Loucy (cell line): ENCODE measurements at regions not wholly inside any gene's neighbourhood (a gene's known extent, or its start where the extent isn't known, plus 50 kb on each side); places are given as distances from the start of the nearest gene placed in this dataset.

ENCODE experiments used
- H2AFZ ChIP-seq: fragments of 200-600 bp; sonication (generic); 2 replicates; pipeline ENCODE4 v1.6.0; 2016; ENCODE audit warnings: antibody characterized with exemption, mild to moderate bottlenecking, low read length, moderate library complexity
- H3F3A ChIP-seq: fragments of 200-600 bp; 2 replicates; pipeline ENCODE4 v1.6.0; 2016; ENCODE audit warnings: antibody characterized with exemption, low read depth, mild to moderate bottlenecking
- H3K27me3 ChIP-seq: fragments of 200-600 bp; sonication (generic); 2 replicates; pipeline ENCODE4 v1.6.1; 2014; ENCODE audit warnings: low read length, mild to moderate bottlenecking; ENCODE audit not compliant: insufficient read depth, poor library complexity, severe bottlenecking
- H3K36me3 ChIP-seq: fragments of 200-600 bp; sonication (generic); 2 replicates; pipeline ENCODE4 v1.6.1; 2016; ENCODE audit warnings: low read length; ENCODE audit not compliant: insufficient read depth
- H3K4me1 ChIP-seq: fragments of 200-600 bp; sonication (generic); 2 replicates; pipeline ENCODE4 v1.5.1; 2014; ENCODE audit warnings: low read length, mild to moderate bottlenecking; ENCODE audit not compliant: insufficient read depth, poor library complexity, severe bottlenecking
- H3K4me2 ChIP-seq: fragments of 200-600 bp; sonication (generic); 2 replicates; pipeline ENCODE4 v1.6.0; 2014; ENCODE audit warnings: antibody characterized with exemption, low read length, low read depth, mild to moderate bottlenecking; ENCODE audit not compliant: poor library complexity, severe bottlenecking
- H3K4me3 ChIP-seq: fragments of 200-600 bp; sonication (generic); 2 replicates; pipeline ENCODE4 v1.5.1; 2014; ENCODE audit warnings: low read length, mild to moderate bottlenecking, mixed read lengths; ENCODE audit not compliant: poor library complexity, severe bottlenecking
- H3K79me2 ChIP-seq: fragments of 200-600 bp; sonication (generic); 2 replicates; pipeline ENCODE4 v1.6.1; 2014; ENCODE audit warnings: low read length; ENCODE audit not compliant: insufficient read depth
- H3K9ac ChIP-seq: fragments of 200-600 bp; sonication (generic); 2 replicates; pipeline ENCODE4 v1.6.0; 2014; ENCODE audit warnings: mild to moderate bottlenecking, low read depth, low read length, moderate library complexity; ENCODE audit not compliant: poor library complexity, severe bottlenecking
- H3K9me2 ChIP-seq: fragments of 200-600 bp; sonication (generic); replicated peaks from 2 replicates; pipeline ENCODE4 v1.6.1; 2016; ENCODE audit warnings: low read depth, low read length, mixed read lengths
- H3K9me3 ChIP-seq: fragments of 200-600 bp; sonication (generic); 2 replicates; pipeline ENCODE4 v1.6.1; 2014; ENCODE audit warnings: mild to moderate bottlenecking, antibody characterized with exemption, low read length, low read depth; ENCODE audit not compliant: insufficient read depth
- H4K20me1 ChIP-seq: fragments of 200-600 bp; sonication (generic); 2 replicates; pipeline ENCODE4 v1.6.0; 2014; ENCODE audit warnings: antibody characterized with exemption, low read length, mild to moderate bottlenecking; ENCODE audit not compliant: insufficient read depth, poor library complexity, severe bottlenecking
- CTCF ChIP-seq: fragments of 200-600 bp; sonication (generic); conservative IDR thresholded peaks from 2 replicates; pipeline ENCODE4 v1.5.1; 2014; ENCODE audit warnings: mild to moderate bottlenecking, antibody characterized with exemption, low read length
- EZH2phosphoT487 ChIP-seq: fragments of 200-600 bp; IDR thresholded peaks from 2 replicates; pipeline ENCODE4 v1.6.1; 2018; ENCODE audit warnings: antibody characterized with exemption, mild to moderate bottlenecking, moderate library complexity, borderline replicate concordance

DNA sequence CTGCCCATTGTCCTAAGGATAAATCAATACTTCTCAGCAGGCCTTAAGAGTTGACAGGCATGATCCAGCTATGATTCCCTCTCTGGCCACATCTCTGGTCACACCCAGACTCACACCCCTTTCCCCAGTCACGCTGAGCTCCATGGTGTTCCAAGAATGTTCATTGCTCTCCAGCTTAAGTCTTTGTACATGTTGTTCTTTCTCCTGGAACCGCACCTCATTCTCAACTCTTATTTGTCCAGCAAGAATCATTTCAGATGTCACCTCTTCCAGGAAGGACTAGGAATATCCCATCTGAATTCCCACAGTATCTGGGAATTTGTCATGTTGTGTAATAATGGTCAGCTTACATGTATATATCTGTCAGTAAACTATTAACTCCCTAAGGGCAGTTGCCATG is 118.3 kb upstream of the GALNT15 start:
- H3K27me3 ChIP-seq: no peaks in the 10 kb centered on the region
- no peak overlapping the region for H2AFZ ChIP-seq
- no peak overlapping the region for H3K4me3 ChIP-seq
- H3K9me2 ChIP-seq: no peaks in the 10 kb centered on the region
- no peak overlapping the region for H3K9ac ChIP-seq
- H3K9me3 ChIP-seq: no peaks in the 10 kb centered on the region
- TF ChIP-seq CTCF: no peak
- H3K36me3 ChIP-seq: no peaks in the 10 kb centered on the region
- H3K4me1 ChIP-seq: no peaks in the 10 kb centered on the region
- no peak overlapping the region for H3K4me2 ChIP-seq
- no peaks in the 10 kb centered on the region for H4K20me1 ChIP-seq
- H3K79me2 ChIP-seq: no peaks in the 10 kb centered on the region
- no peaks in the 10 kb centered on the region for H3F3A ChIP-seq

DNA sequence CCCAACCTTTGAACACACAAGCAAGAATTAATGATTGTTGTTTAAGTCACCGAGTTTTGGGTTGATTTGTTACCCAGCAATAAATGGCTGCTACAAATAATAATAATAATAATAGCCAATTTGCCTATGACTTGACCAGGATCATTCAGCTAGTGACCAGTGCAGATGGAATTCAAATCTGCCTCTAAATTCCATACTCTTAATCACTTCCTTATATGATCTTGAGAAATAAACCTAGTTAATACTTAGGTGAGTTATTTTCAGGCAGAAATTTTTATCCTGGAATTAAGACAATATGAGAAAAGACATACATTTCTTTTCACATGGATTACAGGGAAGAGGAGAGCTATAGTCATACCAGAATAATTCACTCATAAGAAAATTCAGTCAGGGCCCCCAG is 116.0 kb upstream of the GALNT15 start:
- H3K9me2 ChIP-seq: no peaks in the 10 kb centered on the region
- H2AFZ ChIP-seq: no peak overlapping the region
- no peak overlapping the region for H3K4me3 ChIP-seq
- H3K4me1 ChIP-seq: no peaks in the 10 kb centered on the region
- H3K36me3 ChIP-seq: no peaks in the 10 kb centered on the region
- H3F3A ChIP-seq: no peaks in the 10 kb centered on the region
- no peak overlapping the region for H3K4me2 ChIP-seq
- H3K9ac ChIP-seq: no peak overlapping the region
- no peaks in the 10 kb centered on the region for H3K9me3 ChIP-seq
- no peaks in the 10 kb centered on the region for H3K27me3 ChIP-seq
- TF ChIP-seq EZH2phosphoT487 (no peak), CTCF (no peak)
- no peaks in the 10 kb centered on the region for H4K20me1 ChIP-seq
- H3K79me2 ChIP-seq: no peaks in the 10 kb centered on the region

- TF ChIP-seq EZH2phosphoT487 (no peak), CTCF (no peak)
- Histone ChIP-seq H3K9me3 (no peaks in the 10 kb centered on the region), H3K27me3 (no peaks in the 10 kb centered on the region), H3K9ac (no peak overlapping the region), H3F3A (no peaks in the 10 kb centered on the region), H3K4me3 (no peak overlapping the region), H3K4me2 (no peak overlapping the region), H3K4me1 (no peaks in the 10 kb centered on the region), H3K79me2 (no peaks in the 10 kb centered on the region), H3K9me2 (no peaks in the 10 kb centered on the region), H4K20me1 (no peaks in the 10 kb centered on the region), H2AFZ (no peak overlapping the region), H3K36me3 (no peaks in the 10 kb centered on the region)
Measured at GRCh38 chr3:16059081-16059537, 115.4 kb upstream of the GALNT15 start.
